ENCODE measurements at regions not wholly inside any gene's neighbourhood (a gene's known extent, or its start where the extent isn't known, plus 50 kb on each side); places are given as distances from the start of the nearest gene placed in this dataset.

- Histone ChIP-seq H3K4me1 (ENCODE audit: control insufficient read depth, insufficient read depth, low read length) (no peaks in the 10 kb centered on the region), H3K27me3 (ENCODE audit: control insufficient read depth, insufficient read depth, low read length) (no peaks in the 10 kb centered on the region), H3K27ac (ENCODE audit: low read length) (no peak overlapping the region), H3K36me3 (ENCODE audit: control insufficient read depth, insufficient read depth, low read length) (no peaks in the 10 kb centered on the region), H3K4me3 (ENCODE audit: low read length) (no peak overlapping the region), H3K9me3 (replicated peaks; ENCODE audit: control insufficient read depth, low read depth, low read length) (no peaks in the 10 kb centered on the region)
- DNase-seq: no peak
- 46% methylated on average over 3 of the region's 6 CpGs for WGBS (ENCODE audit: insufficient coverage)
Observed at GRCh38 chr12:75635606-75636444, 124.4 kb upstream of the KRR1 start.

GRCh38 chr12:75634244-75635222 is 123.1 kb upstream of the KRR1 start:
- Histone ChIP-seq H3K4me3 (ENCODE audit: low read length) (no peak overlapping the region), H3K27me3 (ENCODE audit: control insufficient read depth, insufficient read depth, low read length) (no peaks in the 10 kb centered on the region), H3K9me3 (replicated peaks; ENCODE audit: control insufficient read depth, low read depth, low read length) (peaks cover 3% of the 10 kb centered on the region), H3K36me3 (ENCODE audit: control insufficient read depth, insufficient read depth, low read length) (no peaks in the 10 kb centered on the region), H3K4me1 (ENCODE audit: control insufficient read depth, insufficient read depth, low read length) (no peaks in the 10 kb centered on the region), H3K27ac (ENCODE audit: low read length) (no peak overlapping the region)
- no CpG with 5 or more reads among the region's 3 CpGs for WGBS (ENCODE audit: insufficient coverage)
- DNase-seq: no peak

DNA sequence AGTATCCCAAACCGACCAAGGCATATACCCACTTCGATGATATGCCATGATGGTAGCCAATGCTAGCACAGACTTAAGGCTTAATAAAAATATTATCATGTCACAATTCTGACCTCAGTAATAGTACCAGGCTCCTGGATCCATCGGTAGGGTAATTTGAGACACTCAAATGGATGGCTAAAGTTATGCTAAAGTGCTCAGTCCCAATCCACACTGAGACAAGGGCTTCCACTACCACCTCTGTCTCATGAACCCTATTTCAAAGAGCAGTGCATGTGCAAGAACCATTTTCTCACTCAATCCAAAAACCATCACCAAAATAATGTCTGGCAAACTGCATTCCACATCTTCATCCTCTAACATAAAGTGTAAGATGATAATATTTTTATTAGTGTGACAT is 122.4 kb upstream of the KRR1 start:
- H3K9me3 ChIP-seq (replicated peaks; ENCODE audit: control insufficient read depth, low read depth, low read length): peaks cover 3% of the 10 kb centered on the region
- no peak for DNase-seq
- H3K4me1 ChIP-seq (ENCODE audit: control insufficient read depth, insufficient read depth, low read length): no peaks in the 10 kb centered on the region
- H3K36me3 ChIP-seq (ENCODE audit: control insufficient read depth, insufficient read depth, low read length): no peaks in the 10 kb centered on the region
- H3K4me3 ChIP-seq (ENCODE audit: low read length): no peak overlapping the region
- no CpG with 5 or more reads among the region's 3 CpGs for WGBS (ENCODE audit: insufficient coverage)
- no peak overlapping the region for H3K27ac ChIP-seq (ENCODE audit: low read length)
- H3K27me3 ChIP-seq (ENCODE audit: control insufficient read depth, insufficient read depth, low read length): no peaks in the 10 kb centered on the region

DNA sequence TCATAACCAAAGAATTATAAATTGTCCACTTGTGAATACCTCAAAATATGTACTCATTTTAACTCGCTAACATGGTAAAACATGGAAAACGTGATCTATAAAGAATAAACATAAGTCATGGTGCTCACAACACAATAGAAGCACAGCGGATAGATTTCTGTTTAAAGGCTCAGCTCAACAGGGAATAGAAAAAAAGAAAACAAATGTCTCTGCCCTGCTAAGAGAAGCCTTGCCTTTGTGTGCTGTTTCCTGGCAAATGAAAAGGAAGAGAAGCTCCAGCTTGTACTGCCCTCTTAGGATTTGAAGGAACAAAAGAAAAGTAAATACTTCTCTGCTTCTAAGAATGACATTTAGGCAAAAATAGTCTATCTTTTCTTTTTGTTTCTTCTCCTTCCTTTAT is 121.0 kb upstream of the KRR1 start:
- Histone ChIP-seq H3K27me3 (ENCODE audit: control insufficient read depth, insufficient read depth, low read length) (no peaks in the 10 kb centered on the region), H3K36me3 (ENCODE audit: control insufficient read depth, insufficient read depth, low read length) (no peaks in the 10 kb centered on the region), H3K4me3 (ENCODE audit: low read length) (no peak overlapping the region), H3K27ac (ENCODE audit: low read length) (peak overlapping the region; percentile 38), H3K9me3 (replicated peaks; ENCODE audit: control insufficient read depth, low read depth, low read length) (peaks cover 3% of the 10 kb centered on the region), H3K4me1 (ENCODE audit: control insufficient read depth, insufficient read depth, low read length) (no peaks in the 10 kb centered on the region)
- DNase-seq: peak; percentile 71
- WGBS (ENCODE audit: insufficient coverage): no CpG with 5 or more reads among the region's 3 CpGs

DNA sequence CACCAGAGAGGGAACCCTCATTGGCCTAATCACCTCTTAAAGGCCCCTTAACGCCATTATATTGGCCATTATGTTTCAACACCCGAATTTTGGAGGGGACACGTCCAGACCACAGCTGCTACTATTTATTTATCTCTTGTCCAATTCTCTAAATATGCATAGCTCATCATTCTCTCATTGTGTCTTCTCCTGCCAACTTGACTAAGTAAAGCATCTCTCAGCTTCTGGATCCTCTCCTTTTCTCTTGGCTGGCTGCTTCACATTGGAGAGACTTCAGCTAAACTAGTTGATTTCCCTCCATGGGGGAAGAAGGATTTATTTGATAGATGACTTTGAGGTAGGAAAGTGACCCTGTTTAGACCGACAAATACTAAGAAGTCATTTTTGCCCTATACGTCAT is 120.4 kb upstream of the KRR1 start:
- DNase-seq: peak; percentile 90
- no peak overlapping the region for H3K4me3 ChIP-seq (ENCODE audit: low read length)
- H3K27me3 ChIP-seq (ENCODE audit: control insufficient read depth, insufficient read depth, low read length): no peaks in the 10 kb centered on the region
- H3K27ac ChIP-seq (ENCODE audit: low read length): no peak overlapping the region
- peaks cover 3% of the 10 kb centered on the region for H3K9me3 ChIP-seq (replicated peaks; ENCODE audit: control insufficient read depth, low read depth, low read length)
- H3K36me3 ChIP-seq (ENCODE audit: control insufficient read depth, insufficient read depth, low read length): no peaks in the 10 kb centered on the region
- 26% methylated on average over 3 of the region's 5 CpGs for WGBS (ENCODE audit: insufficient coverage)
- H3K4me1 ChIP-seq (ENCODE audit: control insufficient read depth, insufficient read depth, low read length): no peaks in the 10 kb centered on the region

DNA sequence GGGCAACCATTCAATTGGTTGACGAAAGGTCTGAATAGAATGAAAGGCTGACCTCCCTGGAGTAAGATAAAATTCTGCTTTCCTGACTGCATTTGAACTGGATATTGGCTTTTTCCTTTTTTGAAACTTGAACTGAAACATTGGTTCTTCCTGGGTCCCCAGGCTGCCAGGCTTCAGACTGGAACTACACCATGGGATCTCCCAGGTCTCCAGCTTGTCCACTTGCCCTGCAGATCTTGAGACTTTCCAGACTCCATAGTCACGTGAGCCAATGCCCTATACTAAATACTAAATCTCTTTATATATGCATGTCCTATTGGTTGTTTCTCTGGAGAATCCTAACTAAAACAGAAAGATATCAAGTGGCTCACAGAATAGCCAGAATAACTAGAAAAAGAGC is 118.7 kb upstream of the KRR1 start:
- H3K4me1 ChIP-seq (ENCODE audit: control insufficient read depth, insufficient read depth, low read length): no peaks in the 10 kb centered on the region
- no peak overlapping the region for H3K4me3 ChIP-seq (ENCODE audit: low read length)
- WGBS (ENCODE audit: insufficient coverage): 86% methylated on average over 1 of the region's 2 CpGs
- DNase-seq: no peak
- H3K9me3 ChIP-seq (replicated peaks; ENCODE audit: control insufficient read depth, low read depth, low read length): peaks cover 3% of the 10 kb centered on the region
- H3K36me3 ChIP-seq (ENCODE audit: control insufficient read depth, insufficient read depth, low read length): no peaks in the 10 kb centered on the region
- no peaks in the 10 kb centered on the region for H3K27me3 ChIP-seq (ENCODE audit: control insufficient read depth, insufficient read depth, low read length)
- no peak overlapping the region for H3K27ac ChIP-seq (ENCODE audit: low read length)

GRCh38 chr12:75628916-75629315 is 117.5 kb upstream of the KRR1 start:
- H3K27ac ChIP-seq (ENCODE audit: low read length): no peak overlapping the region
- no peak for DNase-seq
- H3K4me3 ChIP-seq (ENCODE audit: low read length): no peak overlapping the region
- H3K36me3 ChIP-seq (ENCODE audit: control insufficient read depth, insufficient read depth, low read length): no peaks in the 10 kb centered on the region
- no peaks in the 10 kb centered on the region for H3K4me1 ChIP-seq (ENCODE audit: control insufficient read depth, insufficient read depth, low read length)
- peaks cover 3% of the 10 kb centered on the region for H3K9me3 ChIP-seq (replicated peaks; ENCODE audit: control insufficient read depth, low read depth, low read length)
- no peaks in the 10 kb centered on the region for H3K27me3 ChIP-seq (ENCODE audit: control insufficient read depth, insufficient read depth, low read length)

DNA sequence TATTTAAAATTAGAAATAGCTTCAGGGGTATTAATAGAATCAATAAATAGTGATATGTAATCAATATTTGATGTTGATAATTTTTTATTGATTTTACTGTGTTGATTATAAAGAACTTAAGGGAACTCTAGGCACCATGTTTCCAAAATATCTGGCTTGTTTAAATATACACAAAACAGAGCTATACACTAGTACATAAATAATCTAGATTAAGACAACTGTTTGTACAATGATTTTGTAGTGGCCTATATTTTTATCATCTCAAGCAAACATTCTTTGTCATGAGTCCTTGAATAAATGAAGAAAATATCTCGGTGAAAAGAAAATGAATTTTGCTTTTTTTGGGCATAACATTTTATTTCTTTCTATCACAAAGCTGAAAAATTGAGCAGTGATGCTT is 117.1 kb upstream of the KRR1 start:
- Histone ChIP-seq H3K4me1 (ENCODE audit: control insufficient read depth, insufficient read depth, low read length) (no peaks in the 10 kb centered on the region), H3K27ac (ENCODE audit: low read length) (no peak overlapping the region), H3K36me3 (ENCODE audit: control insufficient read depth, insufficient read depth, low read length) (no peaks in the 10 kb centered on the region), H3K9me3 (replicated peaks; ENCODE audit: control insufficient read depth, low read depth, low read length) (peaks cover 3% of the 10 kb centered on the region), H3K4me3 (ENCODE audit: low read length) (no peak overlapping the region), H3K27me3 (ENCODE audit: control insufficient read depth, insufficient read depth, low read length) (no peaks in the 10 kb centered on the region)
- DNase-seq: no peak
- no CpG with 5 or more reads among the region's 1 CpG for WGBS (ENCODE audit: insufficient coverage)

DNA sequence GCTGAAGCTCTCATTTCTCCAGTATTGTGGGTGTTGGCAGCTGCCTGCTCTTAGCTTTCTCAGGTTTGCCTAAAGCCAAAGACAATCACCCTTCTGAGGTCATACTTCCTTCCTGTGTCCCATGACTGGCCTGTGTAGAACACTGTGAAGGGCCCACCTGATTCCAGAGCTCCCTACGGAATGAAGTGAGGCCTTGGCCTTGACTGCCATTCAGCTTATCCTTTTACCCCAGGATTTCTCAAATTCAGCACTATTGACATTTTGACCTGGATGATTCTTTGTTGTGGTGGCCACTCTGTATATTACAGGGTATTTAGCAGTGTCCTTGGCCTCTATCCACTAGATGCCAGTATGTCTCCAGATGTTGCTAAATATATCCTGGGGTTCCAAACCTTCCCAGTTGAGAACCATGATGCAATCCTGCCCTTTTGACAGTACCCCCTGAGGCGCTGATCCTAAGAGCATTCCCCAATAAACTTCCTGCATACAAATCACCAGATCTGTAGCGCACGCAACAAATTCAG is 112.3 kb upstream of the KRR1 start:
- Histone ChIP-seq H3K27me3 (ENCODE audit: control insufficient read depth, insufficient read depth, low read length) (no peaks in the 10 kb centered on the region), H3K9me3 (replicated peaks; ENCODE audit: control insufficient read depth, low read depth, low read length) (no peaks in the 10 kb centered on the region), H3K36me3 (ENCODE audit: control insufficient read depth, insufficient read depth, low read length) (no peaks in the 10 kb centered on the region), H3K4me1 (ENCODE audit: control insufficient read depth, insufficient read depth, low read length) (no peaks in the 10 kb centered on the region), H3K27ac (ENCODE audit: low read length) (no peak overlapping the region), H3K4me3 (ENCODE audit: low read length) (no peak overlapping the region)
- 60% methylated on average over 1 of the region's 4 CpGs for WGBS (ENCODE audit: insufficient coverage)
- DNase-seq: no peak

DNA sequence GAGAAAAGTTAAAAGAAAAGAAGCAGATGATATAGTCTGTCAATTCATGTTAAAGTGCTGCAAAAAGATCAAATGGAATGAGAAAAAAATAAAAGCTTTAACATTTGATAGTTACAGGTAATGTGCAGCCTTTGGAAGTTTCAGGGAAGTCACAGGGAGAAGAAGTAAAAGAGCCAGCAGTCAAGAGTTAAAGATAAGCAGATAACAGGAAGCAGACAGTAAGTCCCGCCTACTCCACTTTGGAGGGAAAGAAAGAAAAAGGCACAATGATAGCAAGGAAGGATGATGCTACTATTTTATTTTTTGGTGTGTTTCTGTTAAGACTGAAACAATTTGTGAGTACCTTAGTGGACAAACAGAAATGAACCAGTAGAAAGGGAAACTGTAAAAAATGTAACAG is 111.1 kb upstream of the KRR1 start:
- H3K4me3 ChIP-seq (ENCODE audit: low read length): no peak overlapping the region
- no peaks in the 10 kb centered on the region for H3K27me3 ChIP-seq (ENCODE audit: control insufficient read depth, insufficient read depth, low read length)
- H3K27ac ChIP-seq (ENCODE audit: low read length): no peak overlapping the region
- H3K36me3 ChIP-seq (ENCODE audit: control insufficient read depth, insufficient read depth, low read length): no peaks in the 10 kb centered on the region
- DNase-seq: no peak
- H3K4me1 ChIP-seq (ENCODE audit: control insufficient read depth, insufficient read depth, low read length): no peaks in the 10 kb centered on the region
- WGBS (ENCODE audit: insufficient coverage): 100% methylated on average over 1 of the region's 1 CpG
- no peaks in the 10 kb centered on the region for H3K9me3 ChIP-seq (replicated peaks; ENCODE audit: control insufficient read depth, low read depth, low read length)
